GM23338 (cell line): ENCODE measurements at regions not wholly inside any gene's neighbourhood (a gene's known extent, or its start where the extent isn't known, plus 50 kb on each side); places are given as distances from the start of the nearest gene placed in this dataset.

ENCODE experiments used
- CREB1 ChIP-seq: fragments of 250-450 bp; sonication (Bioruptor Pico); IDR thresholded peaks from 2 replicates; pipeline ENCODE4 v1.5.0; 2020; ENCODE audit warnings: low read depth, mild to moderate bottlenecking, moderate library complexity
- CTCF ChIP-seq, 2 experiments: fragments of 200-600 bp in 1 of 2; sonication (generic) in 1 of 2; conservative IDR thresholded peaks; 2 replicates each; pipeline versions ENCODE4 v1.5.1 to v1.6.1; 2016 to 2017; ENCODE audit warnings: antibody characterized with exemption in 2 of 2, low read depth in 2 of 2, mild to moderate bottlenecking in 2 of 2, moderate library complexity in 1 of 2
- ETS1 ChIP-seq: IDR thresholded peaks from 2 replicates; pipeline ENCODE4 v1.6.1; 2016; ENCODE audit warnings: antibody characterized with exemption
- EZH2 ChIP-seq: fragments of 200-600 bp; sonication (generic); IDR thresholded peaks from one replicate; pipeline ENCODE4 v1.8.0; 2017; ENCODE audit warnings: antibody characterized with exemption, mild to moderate bottlenecking, low read depth; ENCODE audit not compliant: unreplicated experiment
- EZH2phosphoT487 ChIP-seq: fragments of 200-600 bp; sonication (generic); IDR thresholded peaks from one replicate; pipeline ENCODE4 v1.8.1; 2018; ENCODE audit warnings: antibody characterized with exemption; ENCODE audit not compliant: unreplicated experiment
- POLR2AphosphoS5 ChIP-seq: IDR thresholded peaks from 2 replicates; pipeline ENCODE4 v1.6.1; 2016; ENCODE audit warnings: antibody characterized with exemption, low read depth
- REST ChIP-seq: IDR thresholded peaks from one replicate; pipeline ENCODE4 v1.6.1; 2018; ENCODE audit warnings: antibody characterized with exemption; ENCODE audit not compliant: unreplicated experiment
- ZNF331 ChIP-seq: fragments of 250-450 bp; sonication (Bioruptor Pico); IDR thresholded peaks from 2 replicates; pipeline ENCODE4 v1.5.0; 2020; ENCODE audit warnings: low read depth, mild to moderate bottlenecking, moderate library complexity
- ZNF462 ChIP-seq: fragments of 250-450 bp; sonication (Bioruptor Pico); IDR thresholded peaks from 2 replicates; pipeline ENCODE4 v1.5.0; 2020; ENCODE audit warnings: mild to moderate bottlenecking, moderate library complexity

GRCh38 chr19:30089086-30089665 is 147.1 kb downstream of the URI1 start:
- TF ChIP-seq CTCF (conservative IDR thresholded peaks at IDR 0.05; ENCODE audit: low read depth in 2 of 2) (no peak), REST (no peak), POLR2AphosphoS5 (no peak), ZNF462 (CRISPR knock-in tag) (no peak), ETS1 (no peak), EZH2phosphoT487 (no peak), ZNF331 (no peak), EZH2 (no peak), CREB1 (CRISPR knock-in tag) (no peak)
